CD4-positive, alpha-beta T cell (primary cell): ENCODE measurements at regions not wholly inside any gene's neighbourhood (a gene's known extent, or its start where the extent isn't known, plus 50 kb on each side); places are given as distances from the start of the nearest gene placed in this dataset.

ENCODE experiments used
- ATAC-seq: fragments of 200-7000 bp; cut with Tn5 transposase; one replicate; pipeline ENCODE4 v1.10.0; 2022; ENCODE audit warnings: mild to moderate bottlenecking; ENCODE audit not compliant: poor library complexity
- CTCF ChIA-PET: fragments of 350-600 bp; sonication (Branson Sonifier 250); formaldehyde crosslinking; loops from one replicate; lab custom pipeline; 2021; ENCODE audit warnings: antibody characterized with exemption, inconsistent platforms; lab: Charles Lee
- POLR2A ChIA-PET: fragments of 350-600 bp; sonication (Branson Sonifier 250); formaldehyde crosslinking; loops from one replicate; lab custom pipeline; 2021; ENCODE audit warnings: antibody characterized with exemption, inconsistent platforms; lab: Charles Lee
- DNase-seq, 14 experiments: peaks; one replicate each; pipeline ENCODE4 v3.0.0-alpha.2; 2013 to 2020; ENCODE audit warnings: mixed read lengths in 2 of 14
- H3K27ac ChIP-seq, 2 donors: one replicate each; pipeline versions ENCODE4 v1.5.1 to v1.7.0; 2013; ENCODE audit warnings: low read length in 2 of 2, low read depth in 1 of 2, mild to moderate bottlenecking in 1 of 2
- H3K27me3 ChIP-seq, 2 experiments: 1 replicate in 1 of 2; 2 replicates in 1 of 2; pipeline versions ENCODE4 v1.6.1 to v1.7.0; 2013; ENCODE audit warnings: low read length in 2 of 2, control low read depth in 1 of 2, mild to moderate bottlenecking in 1 of 2, moderate library complexity in 1 of 2; ENCODE audit not compliant: insufficient read depth in 2 of 2, control insufficient read depth in 1 of 2
- H3K36me3 ChIP-seq: one replicate; pipeline ENCODE4 v1.6.1; 2013; ENCODE audit warnings: low read length, control low read depth; ENCODE audit not compliant: insufficient read depth
- H3K4me1 ChIP-seq: one replicate; pipeline ENCODE4 v1.6.1; 2013; ENCODE audit warnings: low read length, control low read depth; ENCODE audit not compliant: insufficient read depth
- H3K4me3 ChIP-seq: one replicate; pipeline ENCODE4 v1.5.1; 2013; ENCODE audit warnings: mild to moderate bottlenecking, low read length, moderate library complexity
- H3K9me3 ChIP-seq, 2 experiments: 1 replicate in 1 of 2; 2 replicates in 1 of 2; pipeline versions ENCODE4 v1.6.1 to v1.7.0; 2013; ENCODE audit warnings: low read length in 2 of 2, mild to moderate bottlenecking in 2 of 2, control low read depth in 1 of 2, moderate library complexity in 1 of 2; ENCODE audit not compliant: control insufficient read depth in 1 of 2, insufficient read depth in 1 of 2
- H3K27ac Mint-ChIP-seq: one replicate; pipeline ENCODE4 v1.8.0; 2020; ENCODE audit warnings: mixed read lengths
- H3K27me3 Mint-ChIP-seq: one replicate; pipeline ENCODE4 v1.8.0; 2021; ENCODE audit warnings: mixed read lengths
- H3K36me3 Mint-ChIP-seq: one replicate; pipeline ENCODE4 v1.8.0; 2021; ENCODE audit warnings: low read depth, mixed read lengths
- H3K4me1 Mint-ChIP-seq: one replicate; pipeline ENCODE4 v1.8.0; 2021; ENCODE audit warnings: low read depth, mixed read lengths
- H3K4me3 Mint-ChIP-seq: one replicate; pipeline ENCODE4 v1.8.0; 2020; ENCODE audit warnings: mild to moderate bottlenecking, mixed read lengths
- H3K9me3 Mint-ChIP-seq: one replicate; pipeline ENCODE4 v1.8.0; 2020; ENCODE audit warnings: mixed read lengths
- intact Hi-C, 2 experiments: fragments of 100-400 bp; cut with DNase I in 1 of 2; cut with micrococcal nuclease in 1 of 2; formaldehyde crosslinking; loops; one replicate each; pipeline versions ENCODE4 v1.15.1 to v1.9.0; 2023 to 2025; cut with DNase I, micrococcal nuclease
- TF ChIP-seq, protein P1 (sequence below): fragments of 200-600 bp; IDR thresholded peaks from one replicate; pipeline ENCODE4 v1.8.0; 2022; ENCODE audit warnings: antibody characterized with exemption, mild to moderate bottlenecking

GRCh38 chr2:12033494-12033893 lies 287.1 kb downstream of the LPIN1 start:
- H3K4me1 Mint-ChIP-seq = peaks cover 39% of the 10 kb centered on the region
- intact Hi-C loops = no loop called here
- H3K27ac Mint-ChIP-seq = no peak overlapping the region
- no peak overlapping the region for H3K4me3 ChIP-seq
- peaks cover 24% of the 10 kb centered on the region for H3K4me1 ChIP-seq
- no peaks in the 10 kb centered on the region for H3K27me3 Mint-ChIP-seq
- no peaks in the 10 kb centered on the region for H3K9me3 ChIP-seq
- no peaks in the 10 kb centered on the region for H3K36me3 Mint-ChIP-seq
- ATAC-seq (no peak), DNase-seq (no peak)
- H3K4me3 Mint-ChIP-seq = no peak overlapping the region
- TF ChIP-seq, protein P1, sequence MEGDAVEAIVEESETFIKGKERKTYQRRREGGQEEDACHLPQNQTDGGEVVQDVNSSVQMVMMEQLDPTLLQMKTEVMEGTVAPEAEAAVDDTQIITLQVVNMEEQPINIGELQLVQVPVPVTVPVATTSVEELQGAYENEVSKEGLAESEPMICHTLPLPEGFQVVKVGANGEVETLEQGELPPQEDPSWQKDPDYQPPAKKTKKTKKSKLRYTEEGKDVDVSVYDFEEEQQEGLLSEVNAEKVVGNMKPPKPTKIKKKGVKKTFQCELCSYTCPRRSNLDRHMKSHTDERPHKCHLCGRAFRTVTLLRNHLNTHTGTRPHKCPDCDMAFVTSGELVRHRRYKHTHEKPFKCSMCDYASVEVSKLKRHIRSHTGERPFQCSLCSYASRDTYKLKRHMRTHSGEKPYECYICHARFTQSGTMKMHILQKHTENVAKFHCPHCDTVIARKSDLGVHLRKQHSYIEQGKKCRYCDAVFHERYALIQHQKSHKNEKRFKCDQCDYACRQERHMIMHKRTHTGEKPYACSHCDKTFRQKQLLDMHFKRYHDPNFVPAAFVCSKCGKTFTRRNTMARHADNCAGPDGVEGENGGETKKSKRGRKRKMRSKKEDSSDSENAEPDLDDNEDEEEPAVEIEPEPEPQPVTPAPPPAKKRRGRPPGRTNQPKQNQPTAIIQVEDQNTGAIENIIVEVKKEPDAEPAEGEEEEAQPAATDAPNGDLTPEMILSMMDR = no peak
- no peaks in the 10 kb centered on the region for H3K9me3 Mint-ChIP-seq
- no peaks in the 10 kb centered on the region for H3K27me3 ChIP-seq
- CTCF ChIA-PET = no interaction called here
- H3K27ac ChIP-seq = no peak overlapping the region
- POLR2A ChIA-PET = interaction anchor here (4.8 kb wide), 1 partner anchor 11 kb away, joined by 39 read pairs; no protein-coding TSS in a partner anchor
- H3K36me3 ChIP-seq = no peaks in the 10 kb centered on the region

DNA sequence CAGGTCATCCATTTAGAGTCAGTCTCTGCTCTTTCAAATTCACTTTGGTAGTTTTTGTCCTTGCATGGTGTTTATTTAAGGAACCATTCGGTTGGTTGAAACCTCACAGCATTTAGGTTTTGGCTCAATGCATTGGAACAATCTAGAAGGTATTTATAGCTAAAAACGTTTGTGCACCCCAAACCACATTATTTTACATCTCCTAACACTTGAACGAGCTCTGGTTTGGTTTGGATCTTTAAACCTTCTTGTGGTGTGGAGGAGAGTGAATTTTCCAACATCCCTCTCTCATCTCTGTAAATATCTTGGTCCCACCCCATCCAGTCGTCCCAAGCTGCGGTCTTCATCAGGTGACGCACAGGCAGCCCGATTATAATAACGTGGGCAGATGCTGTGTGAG lies 287.9 kb downstream of the LPIN1 start:
- Histone ChIP-seq H3K27ac (no peak overlapping the region), H3K27me3 (no peaks in the 10 kb centered on the region), H3K4me1 (peaks cover 24% of the 10 kb centered on the region), H3K36me3 (no peaks in the 10 kb centered on the region), H3K9me3 (peaks cover 0 to 5% of the 10 kb centered on the region in 2 experiments), H3K4me3 (no peak overlapping the region)
- H3K4me1 Mint-ChIP-seq = peaks cover 39% of the 10 kb centered on the region
- TF ChIP-seq, protein P1 = no peak
- no peaks in the 10 kb centered on the region for H3K27me3 Mint-ChIP-seq
- ChIA-PET CTCF (interaction anchor here (0.8 kb wide), 1 partner anchor 13 kb away, joined by 3 read pairs; no protein-coding TSS in a partner anchor), POLR2A (interaction anchor here (1.2 to 4.8 kb wide), 2 partner anchors 10 to 28 kb away, joined by 3 to 39 read pairs; no protein-coding TSS in a partner anchor)
- H3K27ac Mint-ChIP-seq = no peak overlapping the region
- H3K9me3 Mint-ChIP-seq = no peaks in the 10 kb centered on the region
- DNase-seq = no peak
- no peak for ATAC-seq
- intact Hi-C loops = no loop called here
- H3K36me3 Mint-ChIP-seq = no peaks in the 10 kb centered on the region
- no peak overlapping the region for H3K4me3 Mint-ChIP-seq

- H3K4me1 ChIP-seq = peaks cover 24% of the 10 kb centered on the region
- no peak for DNase-seq
- Mint-ChIP-seq H3K27ac (no peak overlapping the region), H3K27me3 (no peaks in the 10 kb centered on the region), H3K9me3 (no peaks in the 10 kb centered on the region), H3K4me3 (no peak overlapping the region), H3K4me1 (peaks cover 42% of the 10 kb centered on the region), H3K36me3 (no peaks in the 10 kb centered on the region)
- ChIA-PET POLR2A (interaction anchor here (0.6 to 4.8 kb wide), 4 partner anchors 10 to 29 kb away, joined by 3 to 39 read pairs (median 4); no protein-coding TSS in a partner anchor), CTCF (interaction anchor here (0.8 kb wide), 1 partner anchor 14 kb away, joined by 3 read pairs; no protein-coding TSS in a partner anchor)
- H3K27ac ChIP-seq = no peak overlapping the region
- no peak overlapping the region for H3K4me3 ChIP-seq
- H3K9me3 ChIP-seq = peaks cover 0 to 10% of the 10 kb centered on the region in 2 experiments
- no peaks in the 10 kb centered on the region for H3K36me3 ChIP-seq
- no peak for ATAC-seq
- intact Hi-C loops = no loop called here
- H3K27me3 ChIP-seq = no peaks in the 10 kb centered on the region
- TF ChIP-seq, protein P1 = no peak
These were observed 288.7 kb downstream of the LPIN1 start for GRCh38 chr2:12035029-12035720.
